Testis (tissue), 2 donors: ENCODE measurements at regions not wholly inside any gene's neighbourhood (a gene's known extent, or its start where the extent isn't known, plus 50 kb on each side); places are given as distances from the start of the nearest gene placed in this dataset.

Experiments
- POLR2A ChIP-seq: fragments of 450-650 bp; IDR thresholded peaks from one replicate; pipeline ENCODE4 v1.6.1; 2017; ENCODE audit warnings: antibody characterized with exemption, mild to moderate bottlenecking, moderate library complexity
- TF ChIP-seq, protein P1 (sequence below), 3 experiments: fragments of 450-650 bp in 2 of 3; fragments of 200-600 bp in 1 of 3; sonication (generic) in 1 of 3; IDR thresholded peaks; one replicate each; pipeline ENCODE4 v1.5.1; 2016 to 2019; ENCODE audit warnings: antibody characterized with exemption in 3 of 3, mild to moderate bottlenecking in 2 of 3, moderate library complexity in 1 of 3

DNA sequence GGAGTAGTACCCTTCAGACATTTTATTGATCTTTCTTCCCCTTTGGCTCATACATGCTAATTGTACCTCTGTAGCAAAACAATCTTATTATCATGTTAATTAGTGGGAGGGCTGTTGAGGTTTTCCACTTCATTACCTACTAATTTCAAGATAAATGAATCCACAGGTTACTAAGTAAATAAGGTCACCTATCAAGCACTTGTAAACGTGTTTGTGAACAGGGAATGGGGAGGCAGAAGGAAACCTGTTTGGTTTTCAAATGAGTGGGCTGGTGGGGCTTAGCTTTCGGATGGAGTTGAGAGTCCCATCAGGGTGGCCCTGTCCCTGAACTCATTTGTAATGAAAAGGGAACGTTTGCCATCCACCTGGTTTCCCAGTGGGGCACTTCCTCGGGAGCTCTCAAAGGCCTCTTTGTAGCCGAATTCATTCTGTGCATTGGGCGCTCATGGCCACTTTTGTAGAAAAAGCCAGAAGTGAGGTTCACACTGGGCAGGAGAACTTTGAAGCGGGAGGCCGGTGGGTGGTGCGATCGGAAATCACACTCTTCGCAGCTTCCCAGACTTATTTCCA lies 419.8 kb upstream of the NR2F2 start:
- TF ChIP-seq, protein P1, sequence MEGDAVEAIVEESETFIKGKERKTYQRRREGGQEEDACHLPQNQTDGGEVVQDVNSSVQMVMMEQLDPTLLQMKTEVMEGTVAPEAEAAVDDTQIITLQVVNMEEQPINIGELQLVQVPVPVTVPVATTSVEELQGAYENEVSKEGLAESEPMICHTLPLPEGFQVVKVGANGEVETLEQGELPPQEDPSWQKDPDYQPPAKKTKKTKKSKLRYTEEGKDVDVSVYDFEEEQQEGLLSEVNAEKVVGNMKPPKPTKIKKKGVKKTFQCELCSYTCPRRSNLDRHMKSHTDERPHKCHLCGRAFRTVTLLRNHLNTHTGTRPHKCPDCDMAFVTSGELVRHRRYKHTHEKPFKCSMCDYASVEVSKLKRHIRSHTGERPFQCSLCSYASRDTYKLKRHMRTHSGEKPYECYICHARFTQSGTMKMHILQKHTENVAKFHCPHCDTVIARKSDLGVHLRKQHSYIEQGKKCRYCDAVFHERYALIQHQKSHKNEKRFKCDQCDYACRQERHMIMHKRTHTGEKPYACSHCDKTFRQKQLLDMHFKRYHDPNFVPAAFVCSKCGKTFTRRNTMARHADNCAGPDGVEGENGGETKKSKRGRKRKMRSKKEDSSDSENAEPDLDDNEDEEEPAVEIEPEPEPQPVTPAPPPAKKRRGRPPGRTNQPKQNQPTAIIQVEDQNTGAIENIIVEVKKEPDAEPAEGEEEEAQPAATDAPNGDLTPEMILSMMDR (IDR thresholded peaks at IDR 0.05), result no peak
- no peak for TF ChIP-seq POLR2A
